DOHH2 (cell line): ENCODE measurements at regions not wholly inside any gene's neighbourhood (a gene's known extent, or its start where the extent isn't known, plus 50 kb on each side); places are given as distances from the start of the nearest gene placed in this dataset.

Experiments
- H3F3A ChIP-seq: fragments of 200-600 bp; sonication (generic), shearing (Covaris generic); 2 replicates; pipeline ENCODE4 v1.6.0; 2016; ENCODE audit warnings: antibody characterized with exemption, mild to moderate bottlenecking; ENCODE audit not compliant: control insufficient read depth, insufficient read depth
- H3K27ac ChIP-seq: fragments of 200-600 bp; sonication (generic); 2 replicates; pipeline ENCODE4 v1.5.1; 2014; ENCODE audit warnings: low read depth, mild to moderate bottlenecking, low read length, moderate library complexity
- H3K27me3 ChIP-seq: fragments of 200-600 bp; sonication (generic); 2 replicates; pipeline ENCODE4 v1.6.1; 2014; ENCODE audit warnings: mild to moderate bottlenecking, low read length, mixed read lengths; ENCODE audit not compliant: control insufficient read depth
- H3K36me3 ChIP-seq: fragments of 200-600 bp; sonication (generic); 2 replicates; pipeline ENCODE4 v1.6.1; 2014; ENCODE audit warnings: mild to moderate bottlenecking, low read length, moderate library complexity, mixed read lengths; ENCODE audit not compliant: control insufficient read depth
- H3K4me1 ChIP-seq: fragments of 200-600 bp; sonication (generic); 2 replicates; pipeline ENCODE4 v1.6.1; 2014; ENCODE audit warnings: mild to moderate bottlenecking, low read length, mixed read lengths; ENCODE audit not compliant: control insufficient read depth
- H3K4me2 ChIP-seq: fragments of 200-600 bp; sonication (generic); 2 replicates; pipeline ENCODE4 v1.6.0; 2014; ENCODE audit warnings: mild to moderate bottlenecking, low read length, moderate library complexity
- H3K4me3 ChIP-seq: fragments of 200-600 bp; sonication (generic); 2 replicates; pipeline ENCODE4 v1.5.1; 2014; ENCODE audit warnings: mild to moderate bottlenecking, low read length, mixed read lengths
- H3K79me2 ChIP-seq: fragments of 200-600 bp; sonication (generic); 2 replicates; pipeline ENCODE4 v1.6.1; 2014; ENCODE audit warnings: mild to moderate bottlenecking, low read length, mixed read lengths; ENCODE audit not compliant: control insufficient read depth
- H3K9me2 ChIP-seq: fragments of 200-600 bp; sonication (generic); replicated peaks from 2 replicates; pipeline ENCODE4 v1.6.1; 2014; ENCODE audit warnings: mild to moderate bottlenecking, low read length, mixed read lengths; ENCODE audit not compliant: control insufficient read depth
- H3K9me3 ChIP-seq: fragments of 200-600 bp; sonication (generic); 2 replicates; pipeline ENCODE4 v1.6.1; 2014; ENCODE audit warnings: antibody characterized with exemption, low read length, mixed read lengths; ENCODE audit not compliant: control insufficient read depth, insufficient read depth
- H4K20me1 ChIP-seq: fragments of 200-600 bp; sonication (generic); 2 replicates; pipeline ENCODE4 v1.6.0; 2014; ENCODE audit warnings: low read depth, mild to moderate bottlenecking, antibody characterized with exemption, low read length, moderate library complexity; ENCODE audit not compliant: control insufficient read depth, insufficient read depth
- EZH2phosphoT487 ChIP-seq: fragments of 200-600 bp; sonication (generic); IDR thresholded peaks from 2 replicates; pipeline ENCODE4 v1.6.1; 2017; ENCODE audit warnings: borderline replicate concordance, mild to moderate bottlenecking, antibody characterized with exemption, low read length, moderate library complexity, mixed read lengths
- TF ChIP-seq, protein P1 (sequence below): fragments of 200-600 bp; sonication (generic); IDR thresholded peaks from one replicate; pipeline ENCODE4 v1.5.1; 2014; ENCODE audit warnings: antibody characterized with exemption, mild to moderate bottlenecking, low read depth, low read length; ENCODE audit not compliant: poor library complexity, severe bottlenecking

DNA sequence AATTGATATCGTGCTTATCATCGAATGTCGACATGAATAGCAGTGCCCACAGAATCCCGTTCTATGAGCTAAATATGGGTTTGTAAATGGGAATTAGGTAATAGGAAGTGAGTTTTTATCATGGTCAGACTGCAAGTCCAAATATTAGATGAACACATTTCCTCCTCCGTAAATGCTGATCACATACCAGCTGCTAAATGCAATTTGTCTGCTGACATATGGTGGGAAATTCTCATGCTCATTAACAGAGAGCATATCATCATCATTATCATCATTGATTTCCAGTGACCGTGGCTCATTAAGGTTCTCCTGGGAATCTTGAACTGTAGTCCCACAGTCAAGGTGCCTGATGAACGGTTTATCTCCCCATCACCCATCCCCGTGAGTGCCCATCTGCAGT is 998.8 kb upstream of the TMEM132C start:
- Histone ChIP-seq H3F3A (no peaks in the 10 kb centered on the region), H4K20me1 (no peaks in the 10 kb centered on the region), H3K27me3 (no peaks in the 10 kb centered on the region), H3K4me3 (no peak overlapping the region), H3K4me2 (no peak overlapping the region), H3K36me3 (no peaks in the 10 kb centered on the region), H3K79me2 (no peaks in the 10 kb centered on the region), H3K9me3 (no peaks in the 10 kb centered on the region), H3K9me2 (no peaks in the 10 kb centered on the region), H3K27ac (no peak overlapping the region), H3K4me1 (no peaks in the 10 kb centered on the region)
- no peak for TF ChIP-seq EZH2phosphoT487
- TF ChIP-seq, protein P1, sequence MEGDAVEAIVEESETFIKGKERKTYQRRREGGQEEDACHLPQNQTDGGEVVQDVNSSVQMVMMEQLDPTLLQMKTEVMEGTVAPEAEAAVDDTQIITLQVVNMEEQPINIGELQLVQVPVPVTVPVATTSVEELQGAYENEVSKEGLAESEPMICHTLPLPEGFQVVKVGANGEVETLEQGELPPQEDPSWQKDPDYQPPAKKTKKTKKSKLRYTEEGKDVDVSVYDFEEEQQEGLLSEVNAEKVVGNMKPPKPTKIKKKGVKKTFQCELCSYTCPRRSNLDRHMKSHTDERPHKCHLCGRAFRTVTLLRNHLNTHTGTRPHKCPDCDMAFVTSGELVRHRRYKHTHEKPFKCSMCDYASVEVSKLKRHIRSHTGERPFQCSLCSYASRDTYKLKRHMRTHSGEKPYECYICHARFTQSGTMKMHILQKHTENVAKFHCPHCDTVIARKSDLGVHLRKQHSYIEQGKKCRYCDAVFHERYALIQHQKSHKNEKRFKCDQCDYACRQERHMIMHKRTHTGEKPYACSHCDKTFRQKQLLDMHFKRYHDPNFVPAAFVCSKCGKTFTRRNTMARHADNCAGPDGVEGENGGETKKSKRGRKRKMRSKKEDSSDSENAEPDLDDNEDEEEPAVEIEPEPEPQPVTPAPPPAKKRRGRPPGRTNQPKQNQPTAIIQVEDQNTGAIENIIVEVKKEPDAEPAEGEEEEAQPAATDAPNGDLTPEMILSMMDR = no peak

DNA sequence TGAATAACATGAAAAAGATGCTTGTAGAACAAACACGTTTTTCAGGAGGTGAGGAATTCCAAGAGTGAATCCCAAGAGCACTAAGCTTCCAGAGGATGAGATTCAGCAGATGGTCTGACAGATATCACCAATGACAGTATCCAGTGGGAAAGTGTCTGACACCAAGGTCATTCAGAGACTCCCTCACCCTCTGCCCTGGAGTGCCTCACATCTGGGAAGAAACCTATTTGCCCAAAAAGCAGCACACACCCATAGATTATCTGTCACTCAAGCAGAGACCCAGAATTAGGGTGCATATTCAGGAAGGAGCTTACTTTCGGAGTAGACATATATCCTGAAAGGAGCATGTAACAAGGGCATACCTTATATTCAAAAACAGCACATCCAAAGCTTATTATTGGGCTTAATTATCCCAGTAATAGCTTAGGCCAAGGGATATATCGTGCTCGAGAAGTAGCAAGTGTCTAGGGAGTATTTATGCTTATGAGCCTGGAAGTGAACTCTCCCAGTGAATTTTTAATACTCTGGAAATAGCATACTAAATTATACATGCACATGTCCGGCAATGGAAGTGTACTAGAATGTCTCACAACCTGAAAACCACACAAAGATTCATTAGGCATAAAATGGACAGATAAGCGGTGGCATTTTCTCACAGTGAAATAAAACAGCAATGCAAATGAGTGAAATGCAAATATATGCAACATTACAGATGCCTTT is 998.1 kb upstream of the TMEM132C start:
- H3F3A ChIP-seq = no peaks in the 10 kb centered on the region
- H3K9me3 ChIP-seq = no peaks in the 10 kb centered on the region
- H3K9me2 ChIP-seq = no peaks in the 10 kb centered on the region
- no peak overlapping the region for H3K4me3 ChIP-seq
- H3K79me2 ChIP-seq = no peaks in the 10 kb centered on the region
- TF ChIP-seq, protein P1 = no peak
- TF ChIP-seq EZH2phosphoT487 = no peak
- no peak overlapping the region for H3K4me2 ChIP-seq
- no peaks in the 10 kb centered on the region for H3K4me1 ChIP-seq
- no peaks in the 10 kb centered on the region for H3K36me3 ChIP-seq
- no peaks in the 10 kb centered on the region for H4K20me1 ChIP-seq
- H3K27ac ChIP-seq = no peak overlapping the region
- H3K27me3 ChIP-seq = no peaks in the 10 kb centered on the region

DNA sequence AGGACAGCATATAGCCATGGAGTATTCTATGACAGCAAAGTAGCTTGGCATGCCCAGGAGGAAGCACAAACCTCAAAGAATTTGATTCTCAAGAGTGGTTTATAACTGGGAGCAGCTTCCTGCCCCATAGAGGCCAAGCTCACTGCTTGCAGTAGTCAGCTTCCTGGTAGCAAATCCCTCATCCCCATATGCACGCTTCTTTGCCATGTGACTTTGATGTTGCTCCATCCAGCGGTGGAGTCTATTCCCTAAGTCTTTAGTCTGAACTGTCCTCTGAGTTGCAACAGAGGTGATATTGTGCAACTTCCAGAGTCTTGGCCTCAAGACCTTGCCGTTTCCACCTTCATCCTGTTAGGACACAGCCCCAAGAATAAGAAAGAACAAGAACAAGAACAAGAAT is 996.8 kb upstream of the TMEM132C start:
- Histone ChIP-seq H3K9me2 (no peaks in the 10 kb centered on the region), H4K20me1 (no peaks in the 10 kb centered on the region), H3K9me3 (no peaks in the 10 kb centered on the region), H3K4me3 (no peak overlapping the region), H3K79me2 (no peaks in the 10 kb centered on the region), H3K27ac (no peak overlapping the region), H3K36me3 (no peaks in the 10 kb centered on the region), H3K4me2 (no peak overlapping the region), H3F3A (no peaks in the 10 kb centered on the region), H3K27me3 (no peaks in the 10 kb centered on the region), H3K4me1 (no peaks in the 10 kb centered on the region)
- no peak for TF ChIP-seq EZH2phosphoT487
- TF ChIP-seq, protein P1 = no peak
